UCSD-AML1 (cell line): ENCODE measurements at regions not wholly inside any gene's neighbourhood (a gene's known extent, or its start where the extent isn't known, plus 50 kb on each side); places are given as distances from the start of the nearest gene placed in this dataset.

Experiments
- DNase-seq: peaks from one replicate; lab custom pipeline; 2025; ENCODE audit not compliant: unreplicated experiment; lab: John Stamatoyannopoulos, UW

GRCh38 chr5:17690473-17690872, 56.2 kb downstream of the TAF11L14 start:
- DNase-seq, result no peak

GRCh38 chr5:17691762-17692161, 57.5 kb downstream of the TAF11L14 start:
- DNase-seq, result no peak

GRCh38 chr5:17694371-17694770, 60.1 kb downstream of the TAF11L14 start:
- DNase-seq, result no peak

- DNase-seq, result no peak
Observed at GRCh38 chr5:17694914-17695313, 60.7 kb downstream of the TAF11L14 start.

- DNase-seq, result no peak
Observed at GRCh38 chr5:17696627-17697026, 62.4 kb downstream of the TAF11L14 start.

GRCh38 chr5:17697671-17698070, 63.4 kb downstream of the TAF11L14 start:
- no peak for DNase-seq

- DNase-seq, result no peak
Observed at GRCh38 chr5:17709011-17709710, 74.9 kb downstream of the TAF11L14 start.

- no peak for DNase-seq
Observed at GRCh38 chr5:17713301-17713700, 79.0 kb downstream of the TAF11L14 start.

GRCh38 chr5:17714186-17714585, 79.9 kb downstream of the TAF11L14 start:
- no peak for DNase-seq

- no peak for DNase-seq
Observed at GRCh38 chr5:17719592-17719991, 85.3 kb downstream of the TAF11L14 start.

GRCh38 chr5:17720071-17720470, 85.8 kb downstream of the TAF11L14 start:
- no peak for DNase-seq

- DNase-seq, result no peak
Observed at GRCh38 chr5:17723876-17724275, 89.6 kb downstream of the TAF11L14 start.

- DNase-seq, result no peak
Observed at GRCh38 chr5:17727098-17727497, 92.8 kb downstream of the TAF11L14 start.

- DNase-seq, result no peak
Observed at GRCh38 chr5:17730421-17730820, 96.2 kb downstream of the TAF11L14 start.

GRCh38 chr5:17732351-17732923, 98.2 kb downstream of the TAF11L14 start:
- no peak for DNase-seq

- DNase-seq, result no peak
Observed at GRCh38 chr5:17734011-17734410, 99.8 kb downstream of the TAF11L14 start.

GRCh38 chr5:17735761-17736160, 101.5 kb downstream of the TAF11L14 start:
- DNase-seq, result no peak

- no peak for DNase-seq
Observed at GRCh38 chr5:17737092-17737491, 102.8 kb downstream of the TAF11L14 start.

GRCh38 chr5:17738446-17738845, 104.2 kb downstream of the TAF11L14 start:
- no peak for DNase-seq

- DNase-seq, result no peak
Observed at GRCh38 chr5:17743580-17744435, 109.5 kb downstream of the TAF11L14 start.

- no peak for DNase-seq
Observed at GRCh38 chr5:17748201-17748600, 113.9 kb downstream of the TAF11L14 start.

- no peak for DNase-seq
Observed at GRCh38 chr5:17748941-17749340, 114.7 kb downstream of the TAF11L14 start.
